Fibroblast of villous mesenchyme (primary cell): ENCODE measurements at regions not wholly inside any gene's neighbourhood (a gene's known extent, or its start where the extent isn't known, plus 50 kb on each side); places are given as distances from the start of the nearest gene placed in this dataset.
A peak's percentile ranks its signal among the peaks of the same experiment; 100 is the strongest.

Source experiments
- DNase-seq: peaks from one replicate; pipeline ENCODE4 v3.0.0-alpha.2; 2010; ENCODE audit warnings: low read depth
- H3K4me3 ChIP-seq: 2 replicates; pipeline ENCODE4 v1.5.1; 2011; ENCODE audit warnings: low read depth, mild to moderate bottlenecking, low read length
- CTCF ChIP-seq: IDR thresholded peaks from 2 replicates; pipeline ENCODE4 v1.5.1; 2012; ENCODE audit warnings: low read depth, mild to moderate bottlenecking, low read length; ENCODE audit not compliant: insufficient read depth

GRCh38 chr9:31669311-31669710, 715.1 kb upstream of the ACO1 start:
- no peak for DNase-seq
- H3K4me3 ChIP-seq: no peak overlapping the region
- TF ChIP-seq CTCF: no peak

- no peak for TF ChIP-seq CTCF
- no peak overlapping the region for H3K4me3 ChIP-seq
- DNase-seq: no peak
These were observed 713.4 kb upstream of the ACO1 start for GRCh38 chr9:31671011-31671410.

GRCh38 chr9:31674264-31674663, 710.2 kb upstream of the ACO1 start:
- TF ChIP-seq CTCF: no peak
- no peak overlapping the region for H3K4me3 ChIP-seq
- no peak for DNase-seq

GRCh38 chr9:31677415-31677814, 707.0 kb upstream of the ACO1 start:
- TF ChIP-seq CTCF: no peak

GRCh38 chr9:31677877-31678276, 706.6 kb upstream of the ACO1 start:
- DNase-seq: no peak
- TF ChIP-seq CTCF: no peak
- no peak overlapping the region for H3K4me3 ChIP-seq

More at GRCh38 chr9:31677415-31677814, 707.0 kb upstream of the ACO1 start:
- no peak overlapping the region for H3K4me3 ChIP-seq
- no peak for DNase-seq

GRCh38 chr9:31683116-31683515, 701.3 kb upstream of the ACO1 start:
- no peak for TF ChIP-seq CTCF
- H3K4me3 ChIP-seq: no peak overlapping the region
- peak; percentile 1 for DNase-seq

GRCh38 chr9:31697956-31698355, 686.5 kb upstream of the ACO1 start:
- H3K4me3 ChIP-seq: no peak overlapping the region
- TF ChIP-seq CTCF: no peak
- no peak for DNase-seq
